ENCODE measurements at regions not wholly inside any gene's neighbourhood (a gene's known extent, or its start where the extent isn't known, plus 50 kb on each side); places are given as distances from the start of the nearest gene placed in this dataset.

DNA sequence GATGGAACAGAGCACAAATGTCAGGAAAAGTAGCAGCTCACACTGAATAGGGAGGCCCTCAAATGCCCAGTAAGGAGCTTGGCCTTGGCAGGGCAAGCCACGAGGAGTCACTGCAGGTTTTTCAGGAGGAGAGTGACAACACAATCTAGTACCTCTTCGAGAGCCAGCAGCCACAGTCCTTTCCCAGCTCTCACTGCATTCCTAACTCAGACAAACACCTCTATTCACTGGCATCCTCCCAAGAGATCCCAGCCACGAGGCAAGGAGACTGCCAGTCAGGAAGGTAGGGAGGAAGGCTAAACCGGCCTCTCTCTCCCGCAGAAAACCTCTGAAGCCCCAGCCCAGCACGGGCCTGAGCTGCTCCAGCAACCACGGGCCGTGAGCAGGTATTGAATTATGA is 146.0 kb upstream of the SMAD3 start:
- peaks cover 0 to 12% (median 4%) of the 10 kb centered on the region in 4 donors for H3K9me3 ChIP-seq
- no peak overlapping the region for H3K4me3 ChIP-seq
- DNase-seq = peak in 1 of 2 donors; percentile 46
- WGBS, 2 donors = 43 to 58% methylated on average over 4 to 8 of the region's 8 CpGs
- peaks cover 0 to 10% (median 8%) of the 10 kb centered on the region in 4 donors for H3K4me1 ChIP-seq
- no peaks in the 10 kb centered on the region for H3K27me3 ChIP-seq
- ATAC-seq (ENCODE audit: low FRiP score in 2 of 2) = peak in 1 of 2 donors; percentile 70
- H3K27ac ChIP-seq = no peak overlapping the region
- TF ChIP-seq EP300 (IDR thresholded peaks at IDR 0.05) (no peak), POLR2A (IDR thresholded peaks at IDR 0.05) (no peak), POLR2AphosphoS5 (IDR thresholded peaks at IDR 0.05) (no peak)
- TF ChIP-seq, protein P1, sequence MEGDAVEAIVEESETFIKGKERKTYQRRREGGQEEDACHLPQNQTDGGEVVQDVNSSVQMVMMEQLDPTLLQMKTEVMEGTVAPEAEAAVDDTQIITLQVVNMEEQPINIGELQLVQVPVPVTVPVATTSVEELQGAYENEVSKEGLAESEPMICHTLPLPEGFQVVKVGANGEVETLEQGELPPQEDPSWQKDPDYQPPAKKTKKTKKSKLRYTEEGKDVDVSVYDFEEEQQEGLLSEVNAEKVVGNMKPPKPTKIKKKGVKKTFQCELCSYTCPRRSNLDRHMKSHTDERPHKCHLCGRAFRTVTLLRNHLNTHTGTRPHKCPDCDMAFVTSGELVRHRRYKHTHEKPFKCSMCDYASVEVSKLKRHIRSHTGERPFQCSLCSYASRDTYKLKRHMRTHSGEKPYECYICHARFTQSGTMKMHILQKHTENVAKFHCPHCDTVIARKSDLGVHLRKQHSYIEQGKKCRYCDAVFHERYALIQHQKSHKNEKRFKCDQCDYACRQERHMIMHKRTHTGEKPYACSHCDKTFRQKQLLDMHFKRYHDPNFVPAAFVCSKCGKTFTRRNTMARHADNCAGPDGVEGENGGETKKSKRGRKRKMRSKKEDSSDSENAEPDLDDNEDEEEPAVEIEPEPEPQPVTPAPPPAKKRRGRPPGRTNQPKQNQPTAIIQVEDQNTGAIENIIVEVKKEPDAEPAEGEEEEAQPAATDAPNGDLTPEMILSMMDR (IDR thresholded peaks at IDR 0.05) = no peak
- no peaks in the 10 kb centered on the region for H3K36me3 ChIP-seq

DNA sequence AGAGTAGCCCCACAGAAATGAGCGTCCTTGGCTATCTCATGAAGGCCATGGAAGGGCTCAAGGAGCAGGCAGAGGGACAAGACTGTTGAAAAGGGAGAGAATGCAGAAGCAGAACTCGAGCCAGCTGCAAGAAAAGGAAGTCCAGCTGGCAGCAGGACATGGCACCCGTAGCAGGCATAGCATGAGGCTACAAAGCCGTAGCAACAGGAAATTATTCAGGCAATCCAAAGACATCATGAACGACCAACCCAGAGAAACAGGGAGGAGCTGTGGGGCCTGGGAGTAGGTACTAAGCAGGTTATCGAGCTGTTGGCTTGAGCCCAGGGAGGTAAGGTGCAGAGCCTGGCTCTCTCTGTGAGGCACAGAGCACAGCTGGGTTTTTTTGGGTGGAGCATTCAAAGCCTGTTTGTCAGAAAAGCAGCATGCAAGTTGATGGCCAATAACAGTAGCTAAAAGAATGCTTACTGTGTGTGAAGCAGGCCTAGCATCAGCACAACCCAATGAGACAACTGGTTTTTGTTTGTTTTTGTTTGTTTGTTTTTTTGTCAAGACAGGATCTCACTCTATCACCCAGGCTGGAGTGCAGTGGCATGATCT is 144.0 kb upstream of the SMAD3 start:
- TF ChIP-seq, protein P1 (IDR thresholded peaks at IDR 0.05) = no peak
- TF ChIP-seq POLR2A (IDR thresholded peaks at IDR 0.05) = no peak
- TF ChIP-seq POLR2AphosphoS5 (IDR thresholded peaks at IDR 0.05) = no peak
- TF ChIP-seq EP300 (IDR thresholded peaks at IDR 0.05) = no peak
- H3K9me3 ChIP-seq = peaks cover 0 to 12% (median 4%) of the 10 kb centered on the region in 4 donors
- H3K27me3 ChIP-seq = no peaks in the 10 kb centered on the region
- DNase-seq (no peak), ATAC-seq (ENCODE audit: low FRiP score in 2 of 2) (peak in 1 of 2 donors; percentile 60)
- H3K36me3 ChIP-seq = no peaks in the 10 kb centered on the region
- WGBS, 2 donors = 23 to 26% methylated on average over 6 of the region's 6 CpGs
- H3K27ac ChIP-seq = no peak overlapping the region
- peaks cover 0 to 10% (median 8%) of the 10 kb centered on the region in 4 donors for H3K4me1 ChIP-seq
- no peak overlapping the region for H3K4me3 ChIP-seq

DNA sequence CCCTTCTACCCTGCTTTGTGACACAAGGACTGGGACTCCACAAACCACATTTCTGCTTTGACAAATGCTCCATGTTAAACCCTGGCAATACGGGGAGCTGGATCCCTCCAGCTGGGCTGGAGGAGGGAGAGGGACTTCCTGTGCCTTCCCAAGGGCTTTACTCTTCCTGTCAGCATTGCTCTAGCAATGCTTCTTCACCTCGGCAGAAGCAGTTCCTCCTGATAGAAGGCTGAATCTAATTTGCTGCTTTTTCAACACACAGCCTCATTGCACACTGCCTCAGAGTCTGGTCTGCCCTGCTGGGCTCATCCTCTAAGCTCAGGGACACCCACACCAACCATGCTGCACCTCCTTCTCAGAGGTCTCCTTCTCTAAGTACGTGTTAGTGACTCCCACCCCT is 142.8 kb upstream of the SMAD3 start:
- no peaks in the 10 kb centered on the region for H3K36me3 ChIP-seq
- H3K27me3 ChIP-seq = no peaks in the 10 kb centered on the region
- TF ChIP-seq, protein P1 (IDR thresholded peaks at IDR 0.05) = no peak
- TF ChIP-seq POLR2A (IDR thresholded peaks at IDR 0.05) (no peak), EP300 (IDR thresholded peaks at IDR 0.05) (no peak), POLR2AphosphoS5 (IDR thresholded peaks at IDR 0.05) (no peak)
- H3K4me3 ChIP-seq = no peak overlapping the region
- 48 to 54% methylated on average over 3 of the region's 3 CpGs for WGBS, 2 donors
- peaks cover 0 to 12% (median 4%) of the 10 kb centered on the region in 4 donors for H3K9me3 ChIP-seq
- no peak for DNase-seq
- no peak for ATAC-seq (ENCODE audit: low FRiP score in 2 of 2)
- H3K4me1 ChIP-seq = peaks cover 1 to 10% (median 8%) of the 10 kb centered on the region in 4 donors
- no peak overlapping the region for H3K27ac ChIP-seq

DNA sequence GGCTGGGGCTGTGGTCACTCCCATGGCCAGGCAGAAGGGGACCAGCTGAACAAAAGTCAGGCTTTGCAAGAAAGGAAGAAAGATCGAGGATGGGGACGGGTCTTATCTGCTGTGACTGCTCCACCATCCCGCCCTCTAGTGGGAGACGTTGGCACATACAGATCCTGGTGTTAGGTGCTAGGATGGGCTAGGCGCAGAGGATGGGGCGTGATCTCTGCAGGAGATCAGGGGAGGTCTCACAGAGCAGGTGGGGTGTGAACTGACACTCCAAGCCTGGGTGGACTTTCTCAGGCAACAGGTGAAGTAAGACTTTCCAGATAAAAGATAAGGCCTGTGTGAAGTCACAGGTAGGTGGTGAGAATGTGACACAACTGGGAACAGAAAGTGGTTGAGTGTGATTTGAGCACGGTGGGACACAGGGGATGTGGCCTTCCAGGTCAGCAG is 141.9 kb upstream of the SMAD3 start:
- H3K4me1 ChIP-seq = peaks cover 4 to 10% (median 8%) of the 10 kb centered on the region in 4 donors
- WGBS, 2 donors = 35 to 48% methylated on average over 7 of the region's 7 CpGs
- H3K36me3 ChIP-seq = no peaks in the 10 kb centered on the region
- TF ChIP-seq POLR2A (IDR thresholded peaks at IDR 0.05) (no peak), POLR2AphosphoS5 (IDR thresholded peaks at IDR 0.05) (no peak), EP300 (IDR thresholded peaks at IDR 0.05) (no peak)
- TF ChIP-seq, protein P1 (IDR thresholded peaks at IDR 0.05) = peak in 1 of 6 experiments; percentile 13
- no peak overlapping the region for H3K27ac ChIP-seq
- ATAC-seq (ENCODE audit: low FRiP score in 2 of 2) = no peak
- H3K27me3 ChIP-seq = no peaks in the 10 kb centered on the region
- H3K9me3 ChIP-seq = peaks cover 0 to 8% (median 4%) of the 10 kb centered on the region in 4 donors
- no peak for DNase-seq
- H3K4me3 ChIP-seq = no peak overlapping the region

DNA sequence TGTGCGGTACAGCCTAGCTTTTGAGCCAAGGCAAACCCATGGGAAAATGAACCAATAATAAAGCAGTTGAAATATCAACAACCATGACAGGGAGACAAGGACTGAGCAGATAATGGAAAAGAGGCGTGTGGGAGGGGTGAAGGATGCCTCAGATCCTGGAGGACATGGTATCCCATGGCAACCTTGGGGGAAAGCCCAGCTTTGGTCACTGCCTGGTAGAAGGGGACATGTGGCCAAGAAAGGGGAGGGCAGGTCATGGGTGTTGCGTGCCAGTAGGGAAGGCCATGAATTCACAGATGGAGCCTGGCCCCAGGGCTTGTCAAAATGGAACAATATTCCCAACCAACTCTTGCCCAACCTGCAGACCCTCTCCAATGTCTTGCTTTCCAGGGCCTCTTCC is 140.5 kb upstream of the SMAD3 start:
- Histone ChIP-seq H3K4me3 (no peak overlapping the region), H3K4me1 (peaks cover 4 to 10% (median 8%) of the 10 kb centered on the region in 4 donors), H3K27ac (no peak overlapping the region), H3K9me3 (peaks cover 0 to 8% (median 4%) of the 10 kb centered on the region in 4 donors), H3K36me3 (no peaks in the 10 kb centered on the region), H3K27me3 (no peaks in the 10 kb centered on the region)
- ATAC-seq (ENCODE audit: low FRiP score in 2 of 2) = no peak
- no peak for DNase-seq
- 79 to 85% methylated on average over 3 of the region's 3 CpGs for WGBS, 2 donors
- TF ChIP-seq EP300 (IDR thresholded peaks at IDR 0.05) (no peak), POLR2A (IDR thresholded peaks at IDR 0.05) (no peak), POLR2AphosphoS5 (IDR thresholded peaks at IDR 0.05) (no peak)
- TF ChIP-seq, protein P1 (IDR thresholded peaks at IDR 0.05) = no peak

Data from upper lobe of left lung (tissue), 6 donors.